Endodermal cell (in vitro differentiated cells): ENCODE measurements at regions not wholly inside any gene's neighbourhood (a gene's known extent, or its start where the extent isn't known, plus 50 kb on each side); places are given as distances from the start of the nearest gene placed in this dataset.

Experiments used
- DNase-seq: peaks from one replicate; pipeline ENCODE4 v3.0.0-alpha.2; 2017
- H3K27ac ChIP-seq: 2 replicates; pipeline ENCODE4 v1.5.1; 2013; ENCODE audit warnings: mild to moderate bottlenecking, low read depth, low read length, moderate library complexity
- H3K27me3 ChIP-seq: 2 replicates; pipeline ENCODE4 v1.6.1; 2013; ENCODE audit warnings: mild to moderate bottlenecking, low read length, moderate library complexity; ENCODE audit not compliant: insufficient read depth, control insufficient read depth, poor library complexity, severe bottlenecking
- H3K36me3 ChIP-seq: 2 replicates; pipeline ENCODE4 v1.7.0; 2013; ENCODE audit warnings: mild to moderate bottlenecking, low read length, moderate library complexity; ENCODE audit not compliant: control insufficient read depth, insufficient read depth
- H3K4me1 ChIP-seq: one replicate; pipeline ENCODE4 v1.7.0; 2013; ENCODE audit warnings: low read length; ENCODE audit not compliant: control insufficient read depth, insufficient read depth
- H3K4me3 ChIP-seq: 2 replicates; pipeline ENCODE4 v1.5.1; 2013; ENCODE audit warnings: mild to moderate bottlenecking, low read length, moderate library complexity
- H3K9ac ChIP-seq: 2 replicates; pipeline ENCODE4 v1.6.1; 2013; ENCODE audit warnings: mild to moderate bottlenecking, low read length, moderate library complexity; ENCODE audit not compliant: poor library complexity, severe bottlenecking; ENCODE audit errors: extremely low read depth
- H3K9me3 ChIP-seq: 2 replicates; pipeline ENCODE4 v1.6.1; 2013; ENCODE audit warnings: mild to moderate bottlenecking, low read length, moderate library complexity; ENCODE audit not compliant: control insufficient read depth
- H3K27ac Mint-ChIP-seq: 2 replicates; pipeline ENCODE4 v1.8.0; 2020; ENCODE audit warnings: mixed read lengths
- H3K27me3 Mint-ChIP-seq: 2 replicates; pipeline ENCODE4 v1.8.0; 2021; ENCODE audit warnings: mild to moderate bottlenecking, mixed read lengths; ENCODE audit not compliant: insufficient read depth
- H3K36me3 Mint-ChIP-seq: 2 replicates; pipeline ENCODE4 v1.8.0; 2020; ENCODE audit warnings: low read depth, mixed read lengths
- H3K4me1 Mint-ChIP-seq: 2 replicates; pipeline ENCODE4 v1.8.0; 2020; ENCODE audit warnings: mixed read lengths
- H3K4me3 Mint-ChIP-seq: 2 replicates; pipeline ENCODE4 v1.8.0; 2020; ENCODE audit warnings: mild to moderate bottlenecking, moderate library complexity, mixed read lengths
- H3K9me3 Mint-ChIP-seq: 2 replicates; pipeline ENCODE4 v1.8.0; 2020; ENCODE audit warnings: mild to moderate bottlenecking, mixed read lengths
- WGBS, 2 experiments: methylation state at CpG; one replicate each; pipeline versions ENCODE4 v1.1.5 to v1.1.7; 2013; ENCODE audit warnings: missing lambda C conversion rate in 2 of 2, mixed read lengths in 1 of 2; ENCODE audit not compliant: insufficient coverage in 1 of 2, insufficient read length in 1 of 2; 5-methylcytosine and 5-hydroxymethylcytosine counted together
- TF ChIP-seq, protein P1 (sequence below): fragments of 200-600 bp; sonication (generic); conservative IDR thresholded peaks from 2 replicates; pipeline ENCODE4 v1.5.0; 2021; ENCODE audit warnings: antibody characterized with exemption, mild to moderate bottlenecking

DNA sequence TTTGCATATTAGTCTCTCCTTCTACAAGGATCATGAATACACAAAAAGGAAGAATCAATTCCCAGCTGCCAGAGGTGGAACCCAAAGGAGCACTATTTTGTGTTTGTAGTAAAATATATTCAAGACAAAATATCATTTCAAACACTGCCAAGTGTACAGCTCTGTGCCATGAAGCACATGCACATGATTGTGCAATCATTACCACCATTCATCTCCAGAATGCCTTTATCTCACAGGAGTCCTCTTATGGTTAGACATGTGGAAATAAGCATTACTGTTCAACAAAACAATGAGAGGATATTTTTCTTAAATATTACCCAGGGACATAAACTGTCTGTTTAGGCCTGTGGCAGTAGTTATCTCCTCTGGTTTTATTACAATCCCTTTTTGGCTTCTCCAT lies 151.4 kb upstream of the PPP1R3A start:
- DNase-seq = no peak
- Mint-ChIP-seq H3K36me3 (no peaks in the 10 kb centered on the region), H3K4me3 (no peak overlapping the region), H3K27me3 (peaks cover 2% of the 10 kb centered on the region), H3K4me1 (no peaks in the 10 kb centered on the region), H3K27ac (no peak overlapping the region), H3K9me3 (no peaks in the 10 kb centered on the region)
- TF ChIP-seq, protein P1, sequence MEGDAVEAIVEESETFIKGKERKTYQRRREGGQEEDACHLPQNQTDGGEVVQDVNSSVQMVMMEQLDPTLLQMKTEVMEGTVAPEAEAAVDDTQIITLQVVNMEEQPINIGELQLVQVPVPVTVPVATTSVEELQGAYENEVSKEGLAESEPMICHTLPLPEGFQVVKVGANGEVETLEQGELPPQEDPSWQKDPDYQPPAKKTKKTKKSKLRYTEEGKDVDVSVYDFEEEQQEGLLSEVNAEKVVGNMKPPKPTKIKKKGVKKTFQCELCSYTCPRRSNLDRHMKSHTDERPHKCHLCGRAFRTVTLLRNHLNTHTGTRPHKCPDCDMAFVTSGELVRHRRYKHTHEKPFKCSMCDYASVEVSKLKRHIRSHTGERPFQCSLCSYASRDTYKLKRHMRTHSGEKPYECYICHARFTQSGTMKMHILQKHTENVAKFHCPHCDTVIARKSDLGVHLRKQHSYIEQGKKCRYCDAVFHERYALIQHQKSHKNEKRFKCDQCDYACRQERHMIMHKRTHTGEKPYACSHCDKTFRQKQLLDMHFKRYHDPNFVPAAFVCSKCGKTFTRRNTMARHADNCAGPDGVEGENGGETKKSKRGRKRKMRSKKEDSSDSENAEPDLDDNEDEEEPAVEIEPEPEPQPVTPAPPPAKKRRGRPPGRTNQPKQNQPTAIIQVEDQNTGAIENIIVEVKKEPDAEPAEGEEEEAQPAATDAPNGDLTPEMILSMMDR = no peak
- Histone ChIP-seq H3K27ac (no peak overlapping the region), H3K36me3 (no peaks in the 10 kb centered on the region), H3K9ac (no peak overlapping the region), H3K9me3 (no peaks in the 10 kb centered on the region), H3K4me1 (no peaks in the 10 kb centered on the region), H3K4me3 (no peak overlapping the region), H3K27me3 (no peaks in the 10 kb centered on the region)

DNA sequence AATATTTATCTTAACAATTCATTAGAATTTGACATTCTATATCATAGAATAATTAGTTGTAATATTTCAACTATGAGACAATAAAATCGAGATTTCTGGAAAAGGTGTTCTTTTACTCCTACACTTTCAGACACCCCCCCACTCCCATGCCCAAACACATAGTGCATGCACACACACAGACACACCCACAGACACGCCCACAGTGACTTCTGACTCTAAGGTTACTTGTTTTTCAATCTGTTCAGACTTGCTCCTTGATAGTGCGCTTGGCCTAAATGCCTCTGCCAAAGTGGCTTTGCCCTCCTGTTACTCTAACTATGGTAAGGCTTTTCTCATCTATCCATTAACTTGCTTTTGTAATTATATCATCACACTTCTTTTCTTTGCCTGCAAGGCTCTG lies 144.0 kb upstream of the PPP1R3A start:
- Mint-ChIP-seq H3K4me1 (no peaks in the 10 kb centered on the region), H3K9me3 (no peaks in the 10 kb centered on the region), H3K27ac (no peak overlapping the region), H3K4me3 (no peak overlapping the region), H3K36me3 (no peaks in the 10 kb centered on the region), H3K27me3 (peaks cover 2% of the 10 kb centered on the region)
- DNase-seq = no peak
- H3K4me3 ChIP-seq = no peak overlapping the region
- no peaks in the 10 kb centered on the region for H3K27me3 ChIP-seq
- H3K9ac ChIP-seq = no peak overlapping the region
- H3K27ac ChIP-seq = no peak overlapping the region
- TF ChIP-seq, protein P1 = no peak
- H3K4me1 ChIP-seq = no peaks in the 10 kb centered on the region
- WGBS, 2 experiments = 76 to 94% methylated on average over 2 to 3 of the region's 3 CpGs
- H3K9me3 ChIP-seq = no peaks in the 10 kb centered on the region
- no peaks in the 10 kb centered on the region for H3K36me3 ChIP-seq

DNA sequence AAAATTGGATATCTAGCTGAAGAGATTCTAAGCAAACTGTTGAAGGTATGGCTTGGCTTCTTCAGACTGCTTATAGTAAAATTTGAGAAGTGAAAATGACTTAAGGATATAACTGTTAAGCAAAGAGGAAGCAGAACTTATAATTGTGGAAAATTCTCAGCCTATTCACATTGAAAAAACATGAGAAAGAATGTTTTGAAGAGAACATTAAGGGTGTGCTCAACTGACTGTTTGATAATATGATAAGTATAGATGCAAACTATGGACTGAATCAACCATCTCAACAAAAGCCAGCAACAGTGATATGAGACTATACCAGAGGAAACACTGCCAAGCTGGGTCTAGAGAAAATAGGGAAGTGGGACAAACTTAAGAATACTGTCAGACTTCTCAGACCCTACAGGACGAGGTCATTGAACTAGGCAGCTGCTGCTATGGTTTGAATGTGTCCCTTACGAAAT lies 133.1 kb upstream of the PPP1R3A start:
- TF ChIP-seq, protein P1 = no peak
- no peaks in the 10 kb centered on the region for H3K9me3 ChIP-seq
- Mint-ChIP-seq H3K36me3 (no peaks in the 10 kb centered on the region), H3K4me1 (no peaks in the 10 kb centered on the region), H3K9me3 (no peaks in the 10 kb centered on the region), H3K27me3 (no peaks in the 10 kb centered on the region), H3K4me3 (no peak overlapping the region), H3K27ac (no peak overlapping the region)
- no peaks in the 10 kb centered on the region for H3K36me3 ChIP-seq
- DNase-seq = no peak
- no peaks in the 10 kb centered on the region for H3K4me1 ChIP-seq
- no peak overlapping the region for H3K9ac ChIP-seq
- no peak overlapping the region for H3K4me3 ChIP-seq
- no peaks in the 10 kb centered on the region for H3K27me3 ChIP-seq
- no peak overlapping the region for H3K27ac ChIP-seq
- 74 to 80% methylated on average over 2 of the region's 2 CpGs for WGBS, 2 experiments
